Trophoblast cell (in vitro differentiated cells and primary cell): ENCODE measurements at regions not wholly inside any gene's neighbourhood (a gene's known extent, or its start where the extent isn't known, plus 50 kb on each side); places are given as distances from the start of the nearest gene placed in this dataset.

ENCODE experiments used
- DNase-seq, 2 donors: peaks; one replicate each; pipeline ENCODE4 v3.0.0-alpha.2; 2016
- H2AFZ ChIP-seq: 2 replicates; pipeline ENCODE4 v1.6.1; 2013; ENCODE audit warnings: low read length, moderate library complexity, mild to moderate bottlenecking; ENCODE audit not compliant: insufficient read depth, poor library complexity
- H2AK5ac ChIP-seq: 2 replicates; pipeline ENCODE4 v1.6.1; 2013; ENCODE audit warnings: mild to moderate bottlenecking, low read length
- H2BK120ac ChIP-seq: 2 replicates; pipeline ENCODE4 v1.6.1; 2013; ENCODE audit warnings: low read length, mild to moderate bottlenecking, moderate library complexity; ENCODE audit not compliant: insufficient read depth, poor library complexity
- H2BK12ac ChIP-seq: 2 replicates; pipeline ENCODE4 v1.6.1; 2013; ENCODE audit warnings: mild to moderate bottlenecking, low read length, moderate library complexity
- H2BK5ac ChIP-seq: 2 replicates; pipeline ENCODE4 v1.6.1; 2013; ENCODE audit warnings: low read length, low read depth, moderate library complexity, mild to moderate bottlenecking; ENCODE audit not compliant: poor library complexity
- H3K14ac ChIP-seq: 2 replicates; pipeline ENCODE4 v1.6.1; 2013; ENCODE audit warnings: mild to moderate bottlenecking, low read length
- H3K18ac ChIP-seq: 2 replicates; pipeline ENCODE4 v1.6.1; 2013; ENCODE audit warnings: mild to moderate bottlenecking, low read length
- H3K23ac ChIP-seq: 2 replicates; pipeline ENCODE4 v1.6.1; 2013; ENCODE audit warnings: low read length
- H3K27ac ChIP-seq: 2 replicates; pipeline ENCODE4 v1.5.1; 2013; ENCODE audit warnings: low read depth, mild to moderate bottlenecking, inconsistent platforms, low read length, moderate library complexity
- H3K27me3 ChIP-seq: 2 replicates; pipeline ENCODE4 v1.6.1; 2013; ENCODE audit warnings: inconsistent platforms, mild to moderate bottlenecking, low read length, moderate library complexity; ENCODE audit not compliant: insufficient read depth
- H3K36me3 ChIP-seq, 2 experiments: 1 replicate in 1 of 2; 2 replicates in 1 of 2; pipeline ENCODE4 v1.6.1; 2013; ENCODE audit warnings: low read length in 2 of 2, mild to moderate bottlenecking in 2 of 2, moderate library complexity in 1 of 2; ENCODE audit not compliant: insufficient read depth in 2 of 2, control insufficient read depth in 1 of 2
- H3K4ac ChIP-seq: 2 replicates; pipeline ENCODE4 v1.6.1; 2013; ENCODE audit warnings: low read depth, mild to moderate bottlenecking, low read length, moderate library complexity
- H3K4me1 ChIP-seq, 2 experiments: 1 replicate in 1 of 2; 2 replicates in 1 of 2; pipeline ENCODE4 v1.6.1; 2013; ENCODE audit warnings: low read length in 2 of 2, mild to moderate bottlenecking in 2 of 2, moderate library complexity in 1 of 2; ENCODE audit not compliant: insufficient read depth in 2 of 2, control insufficient read depth in 1 of 2
- H3K4me2 ChIP-seq: 2 replicates; pipeline ENCODE4 v1.6.1; 2013; ENCODE audit warnings: inconsistent platforms, mild to moderate bottlenecking, low read length, moderate library complexity
- H3K4me3 ChIP-seq: 2 replicates; pipeline ENCODE4 v1.5.1; 2013; ENCODE audit warnings: mild to moderate bottlenecking, low read depth, low read length, inconsistent platforms
- H3K79me1 ChIP-seq: one replicate; pipeline ENCODE4 v1.6.1; 2013; ENCODE audit warnings: low read length
- H3K79me2 ChIP-seq: 2 replicates; pipeline ENCODE4 v1.6.1; 2013; ENCODE audit warnings: low read length, mild to moderate bottlenecking; ENCODE audit not compliant: control insufficient read depth, insufficient read depth, poor library complexity
- H3K9ac ChIP-seq: 2 replicates; pipeline ENCODE4 v1.6.1; 2013; ENCODE audit warnings: mild to moderate bottlenecking, low read length
- H3K9me3 ChIP-seq: 2 replicates; pipeline ENCODE4 v1.6.1; 2013; ENCODE audit warnings: low read depth, mild to moderate bottlenecking, control low read depth, inconsistent platforms, low read length; ENCODE audit not compliant: insufficient read depth
- H4K12ac ChIP-seq: 2 replicates; pipeline ENCODE4 v1.6.1; 2013; ENCODE audit warnings: low read depth, mild to moderate bottlenecking, low read length, moderate library complexity
- H4K8ac ChIP-seq: 2 replicates; pipeline ENCODE4 v1.6.1; 2013; ENCODE audit warnings: low read depth, mild to moderate bottlenecking, low read length, moderate library complexity
- H4K91ac ChIP-seq: one replicate; pipeline ENCODE4 v1.6.1; 2013; ENCODE audit warnings: low read depth, mild to moderate bottlenecking, low read length, moderate library complexity
- WGBS: extraction: QIAGEN DNeasy Blood & Tissue Kit; methylation state at CpG from one replicate; pipeline ENCODE4 v1.1.7; 2013; ENCODE audit warnings: missing lambda C conversion rate; ENCODE audit not compliant: insufficient read length, insufficient coverage; ENCODE audit errors: extremely low coverage; 5-methylcytosine and 5-hydroxymethylcytosine counted together

DNA sequence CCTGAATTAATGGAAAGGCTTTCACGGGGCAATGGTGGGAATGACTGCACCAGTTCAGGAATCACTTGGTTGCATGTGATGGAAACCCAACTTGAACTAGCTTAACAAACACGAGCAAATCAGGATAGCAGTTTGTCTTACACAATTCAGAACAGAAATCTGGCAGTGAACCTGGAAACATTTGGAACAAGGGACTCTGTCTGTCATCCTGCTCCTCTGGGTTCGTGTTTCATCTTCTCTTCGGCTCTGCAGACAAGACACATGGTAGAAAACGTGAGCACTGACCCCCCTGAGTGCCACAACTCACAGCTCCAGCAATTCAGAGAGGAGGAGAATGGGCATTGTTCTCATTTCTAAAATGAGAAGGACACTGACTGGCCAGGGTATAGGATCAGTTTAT lies 218.1 kb upstream of the NREP start:
- Histone ChIP-seq H3K27ac (no peak overlapping the region), H3K4me3 (no peak overlapping the region), H2BK12ac (no peak overlapping the region), H3K79me1 (no peaks in the 10 kb centered on the region), H2BK5ac (no peak overlapping the region), H3K4me1 (no peaks in the 10 kb centered on the region), H3K9me3 (no peaks in the 10 kb centered on the region), H4K8ac (no peak overlapping the region), H3K4me2 (no peak overlapping the region), H2AFZ (no peak overlapping the region), H2AK5ac (no peak overlapping the region), H3K36me3 (no peaks in the 10 kb centered on the region), H3K18ac (no peak overlapping the region), H3K27me3 (no peaks in the 10 kb centered on the region), H4K91ac (no peak overlapping the region), H3K14ac (no peak overlapping the region), H3K23ac (no peak overlapping the region), H3K79me2 (no peaks in the 10 kb centered on the region), H4K12ac (no peak overlapping the region), H3K9ac (no peak overlapping the region), H2BK120ac (no peak overlapping the region), H3K4ac (no peak overlapping the region)
- DNase-seq = no peak
- WGBS = no CpG with 5 or more reads among the region's 5 CpGs

DNA sequence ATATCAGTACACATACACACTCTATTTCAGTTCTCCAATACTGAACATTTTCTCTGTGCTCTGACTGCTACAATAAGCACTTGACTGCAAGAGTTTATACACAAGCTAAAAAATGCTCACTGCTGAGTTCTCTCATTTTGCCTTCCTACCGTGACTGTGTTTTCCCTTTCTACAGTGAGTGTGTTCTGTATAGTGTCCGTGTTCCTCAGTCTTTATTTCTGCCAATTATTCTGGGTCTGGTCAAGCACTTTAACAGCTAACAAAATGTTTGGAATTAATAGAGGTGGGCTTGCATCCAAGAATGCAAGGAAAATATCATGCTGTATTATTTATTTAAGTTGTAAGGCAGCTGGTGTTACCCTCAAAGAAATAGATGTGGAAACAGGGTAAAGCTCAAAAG lies 217.0 kb upstream of the NREP start:
- Histone ChIP-seq H3K4ac (no peak overlapping the region), H4K91ac (no peak overlapping the region), H3K4me1 (no peaks in the 10 kb centered on the region), H4K8ac (no peak overlapping the region), H2AFZ (no peak overlapping the region), H3K23ac (no peak overlapping the region), H3K4me3 (no peak overlapping the region), H3K9ac (no peak overlapping the region), H3K79me2 (no peaks in the 10 kb centered on the region), H3K27me3 (no peaks in the 10 kb centered on the region), H4K12ac (no peak overlapping the region), H2BK5ac (no peak overlapping the region), H3K4me2 (no peak overlapping the region), H2BK120ac (no peak overlapping the region), H3K18ac (no peak overlapping the region), H3K79me1 (no peaks in the 10 kb centered on the region), H3K27ac (no peak overlapping the region), H3K9me3 (no peaks in the 10 kb centered on the region), H3K14ac (no peak overlapping the region), H2AK5ac (no peak overlapping the region), H3K36me3 (no peaks in the 10 kb centered on the region), H2BK12ac (no peak overlapping the region)
- no peak for DNase-seq
- WGBS = no CpG with 5 or more reads among the region's 2 CpGs

DNA sequence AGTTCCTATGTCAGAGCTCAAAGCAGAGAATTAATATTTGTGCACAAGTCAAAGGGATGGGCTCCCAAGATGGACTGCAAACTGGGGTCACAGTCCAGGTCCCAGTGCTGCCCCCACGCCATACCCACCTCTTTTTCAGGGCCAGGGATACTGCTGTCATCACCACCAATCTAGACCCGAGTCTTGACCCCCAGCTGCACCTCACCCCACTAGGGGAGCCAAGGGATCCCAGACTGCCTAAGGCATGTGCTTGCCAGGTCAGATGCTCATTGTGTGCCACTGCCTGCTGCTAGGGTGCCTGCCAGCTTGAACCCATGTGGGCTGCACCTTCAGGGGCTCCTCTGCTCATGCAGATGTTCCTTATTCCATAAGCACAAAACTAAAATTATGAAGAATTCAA lies 215.6 kb upstream of the NREP start:
- no peaks in the 10 kb centered on the region for H3K4me1 ChIP-seq
- H4K12ac ChIP-seq = no peak overlapping the region
- no peak overlapping the region for H2BK12ac ChIP-seq
- H2AK5ac ChIP-seq = no peak overlapping the region
- no peak overlapping the region for H2BK120ac ChIP-seq
- no peak overlapping the region for H4K8ac ChIP-seq
- no peak overlapping the region for H2BK5ac ChIP-seq
- no peak for DNase-seq
- H3K4me3 ChIP-seq = no peak overlapping the region
- no peak overlapping the region for H3K9ac ChIP-seq
- H3K36me3 ChIP-seq = no peaks in the 10 kb centered on the region
- H3K14ac ChIP-seq = no peak overlapping the region
- no peak overlapping the region for H3K4ac ChIP-seq
- no peaks in the 10 kb centered on the region for H3K27me3 ChIP-seq
- no CpG with 5 or more reads among the region's 2 CpGs for WGBS
- no peak overlapping the region for H2AFZ ChIP-seq
- H3K4me2 ChIP-seq = no peak overlapping the region
- H3K18ac ChIP-seq = no peak overlapping the region
- H3K79me2 ChIP-seq = no peaks in the 10 kb centered on the region
- H3K9me3 ChIP-seq = no peaks in the 10 kb centered on the region
- H3K79me1 ChIP-seq = no peaks in the 10 kb centered on the region
- H3K27ac ChIP-seq = no peak overlapping the region
- H3K23ac ChIP-seq = no peak overlapping the region
- no peak overlapping the region for H4K91ac ChIP-seq

DNA sequence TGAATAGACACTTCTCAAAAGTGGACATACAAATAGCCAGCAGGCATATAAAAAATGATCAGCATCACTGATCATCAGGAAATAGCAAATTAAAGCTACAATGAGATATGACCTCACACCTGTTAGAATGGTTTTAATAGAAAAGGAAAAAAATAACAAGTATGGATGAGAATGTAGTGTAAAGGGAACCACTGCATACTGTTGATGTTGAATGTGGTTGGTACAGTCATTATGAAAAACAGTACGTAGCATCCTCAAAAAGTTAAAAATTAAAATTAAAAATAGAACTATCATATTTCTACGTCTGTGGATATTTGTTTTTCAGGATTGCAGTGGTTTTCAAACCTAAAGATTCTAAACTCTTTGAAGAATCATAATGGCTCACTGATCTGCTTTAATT lies 215.1 kb upstream of the NREP start:
- no peak overlapping the region for H2BK12ac ChIP-seq
- no peak overlapping the region for H4K8ac ChIP-seq
- H3K36me3 ChIP-seq = no peaks in the 10 kb centered on the region
- DNase-seq = no peak
- H3K18ac ChIP-seq = no peak overlapping the region
- no CpG with 5 or more reads among the region's 2 CpGs for WGBS
- no peaks in the 10 kb centered on the region for H3K79me1 ChIP-seq
- no peak overlapping the region for H2BK5ac ChIP-seq
- H3K4me1 ChIP-seq = no peaks in the 10 kb centered on the region
- no peak overlapping the region for H2AFZ ChIP-seq
- H2AK5ac ChIP-seq = no peak overlapping the region
- H4K12ac ChIP-seq = no peak overlapping the region
- H3K79me2 ChIP-seq = no peaks in the 10 kb centered on the region
- no peak overlapping the region for H3K4ac ChIP-seq
- no peak overlapping the region for H3K23ac ChIP-seq
- H3K4me3 ChIP-seq = no peak overlapping the region
- no peak overlapping the region for H3K27ac ChIP-seq
- no peaks in the 10 kb centered on the region for H3K27me3 ChIP-seq
- H3K4me2 ChIP-seq = no peak overlapping the region
- H3K14ac ChIP-seq = no peak overlapping the region
- no peaks in the 10 kb centered on the region for H3K9me3 ChIP-seq
- no peak overlapping the region for H3K9ac ChIP-seq
- H4K91ac ChIP-seq = no peak overlapping the region
- no peak overlapping the region for H2BK120ac ChIP-seq
